ENCODE measurements at regions not wholly inside any gene's neighbourhood (a gene's known extent, or its start where the extent isn't known, plus 50 kb on each side); places are given as distances from the start of the nearest gene placed in this dataset.

- FAIRE-seq = no peak
These were observed 210.4 kb downstream of the ALDH8A1 start for GRCh38 chr6:134739299-134740026.

GRCh38 chr6:134738211-134738885 is 211.6 kb downstream of the ALDH8A1 start:
- no peak for FAIRE-seq

DNA sequence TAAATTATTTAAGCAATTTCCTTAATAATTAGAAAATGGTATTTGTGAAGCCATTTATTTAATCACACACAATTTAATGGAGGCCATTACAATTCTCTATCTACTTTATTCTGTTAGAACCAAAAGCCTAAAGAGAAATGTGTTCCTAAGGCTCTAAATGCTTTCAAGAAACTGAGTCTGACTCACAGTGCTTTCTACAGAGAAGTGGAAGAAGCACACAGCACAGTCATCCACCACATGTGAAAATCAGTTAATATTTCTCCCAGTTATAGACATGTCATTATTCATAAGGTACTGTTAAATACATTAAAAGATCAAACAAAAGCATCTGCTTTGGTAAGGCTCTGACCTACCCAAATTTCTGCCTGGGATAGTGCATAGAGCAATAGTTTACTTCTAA is 214.4 kb downstream of the ALDH8A1 start:
- FAIRE-seq = no peak

GRCh38 chr6:134734312-134734869 is 215.5 kb downstream of the ALDH8A1 start:
- FAIRE-seq = no peak

DNA sequence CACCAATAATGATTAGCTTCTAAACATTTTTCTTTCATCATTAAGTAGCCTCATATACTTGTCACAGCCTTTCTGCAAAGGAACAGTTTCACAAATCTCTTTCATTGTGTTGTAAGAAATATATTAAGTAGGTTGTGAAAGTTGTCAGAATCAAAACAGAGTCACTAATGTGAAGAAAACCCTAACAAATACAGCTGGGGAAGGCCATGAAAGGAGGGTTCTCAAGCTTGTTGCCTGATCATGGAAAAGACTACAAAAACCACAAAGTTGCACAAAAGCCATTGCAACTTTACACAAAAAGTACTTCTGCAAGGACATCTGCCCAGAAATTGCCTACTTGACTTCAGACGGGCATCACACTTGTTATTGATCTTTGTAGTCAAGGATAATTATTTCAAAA is 216.1 kb downstream of the ALDH8A1 start:
- FAIRE-seq = no peak

- FAIRE-seq = no peak
These were observed 217.1 kb downstream of the ALDH8A1 start for GRCh38 chr6:134732763-134733162.

- no peak for FAIRE-seq
These were observed 218.3 kb downstream of the ALDH8A1 start for GRCh38 chr6:134731615-134732014.

- FAIRE-seq = no peak
These were observed 219.9 kb downstream of the ALDH8A1 start for GRCh38 chr6:134730013-134730412.

- FAIRE-seq = no peak
These were observed 220.3 kb downstream of the ALDH8A1 start for GRCh38 chr6:134729561-134729960.

GRCh38 chr6:134727081-134727480 is 222.8 kb downstream of the ALDH8A1 start:
- FAIRE-seq = no peak

GRCh38 chr6:134725590-134725989 is 224.3 kb downstream of the ALDH8A1 start:
- no peak for FAIRE-seq

DNA sequence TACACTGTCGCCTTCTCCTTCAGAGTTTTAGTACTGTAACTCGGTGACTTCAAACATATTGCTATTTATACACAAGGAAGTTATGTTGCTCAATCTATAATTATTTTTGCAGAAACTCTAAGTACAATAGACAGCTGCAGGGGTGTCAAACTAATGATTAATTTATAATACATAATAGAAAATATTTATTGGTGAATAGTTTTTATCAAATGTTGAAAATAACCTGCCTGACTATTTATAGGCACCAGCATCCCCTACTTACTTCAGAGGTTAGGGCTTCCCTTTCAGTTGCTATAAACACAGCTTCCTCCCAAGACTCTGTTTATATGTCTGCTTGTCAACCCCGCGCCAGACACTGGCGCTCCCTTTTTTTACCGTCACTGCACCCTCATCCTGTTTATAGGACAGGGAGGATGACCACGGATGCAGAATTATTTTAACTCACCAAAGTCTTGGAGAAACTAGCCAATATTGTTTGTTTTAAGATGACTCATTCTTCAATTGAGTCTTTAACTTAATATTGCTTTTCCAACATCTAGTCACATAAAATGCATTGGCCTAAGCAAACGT is 225.0 kb downstream of the ALDH8A1 start:
- FAIRE-seq = peak; percentile 33

DNA sequence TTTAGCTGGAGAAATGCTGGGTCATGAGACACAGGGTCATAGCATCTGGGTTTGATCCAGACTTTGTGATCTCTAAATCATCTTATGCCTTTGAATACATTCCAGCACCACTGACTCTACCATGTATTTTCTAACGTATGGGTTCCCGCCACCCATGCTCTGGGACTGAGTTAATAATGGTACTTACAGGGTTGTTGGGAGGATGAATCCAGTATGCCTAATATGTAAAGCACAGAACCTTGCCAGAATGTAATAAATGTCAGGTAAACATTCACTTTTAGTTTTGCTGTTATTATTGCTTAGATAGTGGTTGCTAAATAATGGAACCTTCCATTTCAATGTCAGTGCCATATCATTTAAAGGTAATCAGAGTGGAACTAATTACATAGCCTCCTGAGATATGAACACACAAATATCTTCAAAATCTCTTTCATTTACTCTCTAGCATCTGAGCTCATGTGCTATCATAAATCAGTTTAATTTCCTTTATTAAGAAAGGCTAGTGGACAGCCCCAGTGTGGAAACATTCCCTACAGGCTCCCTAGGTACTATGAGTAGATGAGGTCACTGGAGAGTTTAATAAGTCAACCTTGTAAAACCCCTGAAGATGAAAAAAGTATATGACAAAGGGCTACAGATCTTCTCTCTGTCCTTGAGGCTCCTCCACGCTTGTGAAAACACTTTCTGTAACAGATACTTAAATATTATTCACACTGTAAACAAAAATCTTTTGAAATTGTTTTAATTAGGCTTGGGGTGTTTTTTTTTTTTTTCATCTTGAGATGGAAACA is 226.6 kb downstream of the ALDH8A1 start:
- FAIRE-seq = peak; percentile 83

GRCh38 chr6:134722200-134722870 is 227.6 kb downstream of the ALDH8A1 start:
- peak; percentile 82 for FAIRE-seq

GRCh38 chr6:134721060-134721405 is 228.9 kb downstream of the ALDH8A1 start:
- FAIRE-seq = no peak

- peak; percentile 97 for FAIRE-seq
These were observed 229.4 kb downstream of the ALDH8A1 start for GRCh38 chr6:134720353-134721059.

- no peak for FAIRE-seq
These were observed 230.0 kb downstream of the ALDH8A1 start for GRCh38 chr6:134719911-134720310.

- no peak for FAIRE-seq
These were observed 230.6 kb downstream of the ALDH8A1 start for GRCh38 chr6:134719286-134719685.

- no peak for FAIRE-seq
These were observed 235.2 kb downstream of the ALDH8A1 start for GRCh38 chr6:134714679-134715078.

DNA sequence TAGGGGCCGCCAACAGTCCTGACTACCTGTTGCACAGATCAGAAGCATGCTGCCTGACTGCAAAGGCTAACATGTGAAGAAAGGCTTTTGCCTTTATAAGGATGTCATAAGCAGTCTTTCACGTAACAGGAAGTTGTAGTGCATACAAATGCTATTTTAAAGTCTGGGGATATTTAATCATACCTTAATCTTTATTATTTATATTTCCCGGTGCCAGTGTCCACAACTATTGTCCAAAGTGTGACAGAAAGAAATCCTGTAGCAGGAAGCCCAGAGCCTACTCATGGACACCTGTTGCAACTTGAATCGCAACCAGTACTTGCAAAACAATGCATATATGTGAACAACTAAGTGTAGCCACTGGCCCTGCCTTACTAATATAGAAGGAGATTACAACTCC is 235.8 kb downstream of the ALDH8A1 start:
- FAIRE-seq = no peak

DNA sequence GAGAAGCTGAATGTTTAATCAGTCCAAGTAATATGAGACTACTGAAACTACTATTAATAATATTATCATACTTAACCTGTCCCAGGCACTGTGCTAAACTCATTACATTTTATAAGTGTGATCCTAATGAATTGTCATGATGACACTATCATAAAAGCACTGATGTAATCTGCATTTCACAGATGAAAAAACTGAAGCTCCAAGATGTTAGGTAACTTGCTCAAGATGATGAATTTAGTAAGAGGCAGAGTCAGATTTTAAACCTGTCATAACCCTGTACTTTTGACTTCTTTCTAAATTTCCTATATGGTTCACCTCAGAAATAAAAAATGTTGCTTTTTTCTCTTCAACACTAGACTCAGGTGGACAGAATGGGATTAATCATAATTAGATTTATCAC is 237.6 kb downstream of the ALDH8A1 start:
- no peak for FAIRE-seq

DNA sequence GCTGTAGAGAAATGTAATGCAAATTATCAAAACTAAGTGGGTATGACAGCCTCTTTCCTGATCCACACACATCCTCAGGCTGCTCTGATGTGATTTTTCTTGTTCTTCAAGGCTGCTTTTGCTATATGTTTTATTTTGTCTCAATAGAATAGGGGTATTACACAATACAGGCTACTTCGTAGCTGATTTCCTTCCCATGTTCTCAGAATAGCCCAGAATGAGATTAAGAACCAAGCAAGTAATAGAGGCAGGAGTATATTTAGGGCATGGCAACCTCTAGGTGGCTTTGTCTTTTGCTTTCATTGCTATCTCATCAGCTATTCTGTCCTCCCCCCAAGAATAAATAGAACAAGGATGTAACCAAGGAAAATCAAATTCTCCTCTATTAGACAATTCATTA is 241.8 kb downstream of the ALDH8A1 start:
- no peak for FAIRE-seq
